Stimulated activated CD4-positive, alpha-beta T cell treated with anti-CD3 and anti-CD28 coated beads, Interleukin-2, amount 100 ng/mL, for 48 hours (primary cell): ENCODE measurements at regions not wholly inside any gene's neighbourhood (a gene's known extent, or its start where the extent isn't known, plus 50 kb on each side); places are given as distances from the start of the nearest gene placed in this dataset.

Experiments
- DNase-seq, 2 donors: peaks; one replicate each; pipeline ENCODE4 v3.0.0-alpha.2; 2020

DNA sequence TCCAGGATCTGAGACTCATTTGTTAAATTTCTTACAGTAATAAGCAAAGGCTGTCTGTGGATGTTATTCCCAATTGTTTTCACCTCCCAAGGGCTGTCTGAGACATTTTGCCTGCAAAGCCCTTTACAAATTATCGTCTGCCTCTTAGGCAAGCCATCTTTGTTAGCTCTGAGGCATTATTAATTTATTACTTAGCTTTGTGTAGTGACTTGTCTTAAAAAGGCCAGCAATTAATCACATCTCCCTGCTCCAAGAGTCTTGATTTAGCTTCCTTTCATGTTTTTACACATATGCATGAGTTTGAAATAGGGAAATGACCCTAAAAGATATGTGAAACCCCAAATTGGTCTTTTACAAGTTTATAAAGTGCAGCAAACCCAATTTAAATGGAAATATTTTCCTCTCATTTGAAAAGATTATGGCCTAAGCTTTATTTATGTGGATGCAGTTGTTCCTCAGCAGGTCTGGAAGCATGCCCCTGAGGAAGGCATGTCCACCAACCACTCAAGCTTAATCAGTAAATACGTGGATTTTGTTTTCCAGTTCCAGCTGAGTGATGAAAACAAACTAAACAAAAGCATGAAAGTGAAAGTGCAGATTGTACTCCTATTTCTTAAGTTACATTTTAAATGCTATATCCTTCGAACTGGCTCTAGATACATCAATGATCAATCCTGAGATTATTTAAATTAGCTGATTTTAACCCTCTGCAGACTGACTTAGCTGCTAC is 173.6 kb upstream of the LNX1 start:
- no peak for DNase-seq

DNA sequence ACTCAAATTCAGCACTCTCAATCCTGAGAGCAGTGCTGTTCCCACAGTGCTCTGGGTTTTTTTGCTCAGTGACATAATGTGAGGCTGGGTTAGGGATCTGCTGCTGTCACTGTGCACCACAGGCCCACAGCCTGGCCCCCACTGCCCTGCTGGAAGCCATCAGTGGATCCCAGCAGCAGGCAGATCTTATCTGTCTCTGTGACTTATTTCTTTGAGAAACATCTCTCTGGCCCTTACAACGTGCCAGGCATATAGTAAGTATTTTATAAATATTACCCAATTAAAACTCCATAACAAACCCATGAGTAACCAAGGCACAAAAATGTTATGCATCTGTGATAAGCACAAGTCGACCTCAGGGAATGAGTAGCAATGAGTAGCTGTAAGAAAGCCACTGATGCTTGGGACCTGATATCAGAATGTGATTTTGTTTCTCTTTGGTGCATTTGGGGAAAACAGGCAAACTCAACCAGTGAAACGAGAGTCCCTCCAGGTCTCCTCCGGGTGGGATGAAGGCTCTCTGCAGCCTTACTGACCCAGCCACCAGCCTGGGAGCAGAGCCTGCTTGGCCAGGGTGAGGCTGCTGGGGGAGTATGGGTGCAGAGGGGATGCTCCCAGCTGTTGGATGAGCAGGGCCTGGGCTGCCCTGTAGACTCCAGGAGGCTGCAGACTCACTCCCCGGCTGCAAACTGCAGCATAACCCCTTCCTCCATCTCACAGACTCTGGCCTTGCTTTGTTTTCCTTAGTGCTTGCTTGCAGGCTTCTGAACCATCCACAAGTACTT is 172.7 kb upstream of the LNX1 start:
- no peak for DNase-seq

DNA sequence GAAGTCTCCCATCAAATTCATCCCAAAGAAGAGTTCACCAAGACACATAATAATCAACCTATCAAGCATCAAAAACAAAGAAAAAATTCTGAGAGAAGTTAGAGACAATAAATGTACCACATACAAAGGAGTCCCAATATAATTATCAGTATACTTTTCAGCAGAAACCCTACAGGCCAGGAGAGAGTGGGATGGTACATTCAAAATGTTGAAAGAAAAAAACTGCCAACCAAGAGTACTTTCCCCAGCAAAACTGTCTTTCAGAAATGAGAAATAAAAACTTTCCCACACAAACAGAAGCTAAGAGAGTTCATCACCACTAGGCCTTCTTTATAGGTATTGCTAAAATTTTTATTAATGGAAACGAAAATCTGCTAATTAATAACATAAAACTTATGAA is 164.4 kb upstream of the LNX1 start:
- no peak for DNase-seq

DNA sequence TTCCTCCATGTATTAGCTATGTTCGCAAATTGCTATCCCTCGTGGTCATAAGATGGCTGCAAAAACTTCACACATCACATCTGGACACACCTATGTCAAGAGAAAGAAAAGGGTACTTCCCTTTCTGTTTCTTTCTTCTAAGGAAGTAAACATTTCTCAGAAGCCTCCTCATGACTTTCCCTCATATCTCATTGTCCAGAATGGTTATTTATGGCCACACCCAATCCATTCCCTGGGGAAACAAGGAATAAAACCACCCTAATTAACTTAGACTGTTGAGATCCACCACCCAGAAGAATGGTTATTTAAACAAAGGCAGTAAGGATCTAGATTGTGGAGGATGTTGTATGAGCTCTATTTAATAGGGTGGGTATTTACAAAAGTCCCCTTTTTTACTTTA is 160.8 kb upstream of the LNX1 start:
- no peak for DNase-seq

DNA sequence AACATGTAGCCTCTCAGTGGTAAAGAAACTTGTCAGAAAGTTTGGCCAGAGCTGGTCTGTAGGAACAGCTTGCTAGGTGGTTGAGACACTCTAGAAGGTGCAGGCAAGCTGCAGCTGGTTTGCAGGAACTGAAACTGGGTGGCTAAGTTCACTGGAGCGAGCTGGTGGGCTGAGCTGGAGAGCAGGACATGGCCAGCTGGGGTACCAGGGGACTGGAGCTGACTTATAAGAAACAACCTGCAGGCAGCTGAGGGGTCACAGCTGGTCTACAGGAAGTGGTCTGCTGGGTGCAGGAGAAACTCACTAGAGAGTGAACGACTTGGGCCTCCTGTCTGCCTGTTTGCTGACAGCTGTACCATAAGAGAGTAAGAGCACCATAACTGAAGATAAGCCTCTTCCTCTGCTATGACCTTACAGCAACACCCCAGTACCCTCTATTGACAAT is 157.1 kb upstream of the LNX1 start:
- no peak for DNase-seq

DNA sequence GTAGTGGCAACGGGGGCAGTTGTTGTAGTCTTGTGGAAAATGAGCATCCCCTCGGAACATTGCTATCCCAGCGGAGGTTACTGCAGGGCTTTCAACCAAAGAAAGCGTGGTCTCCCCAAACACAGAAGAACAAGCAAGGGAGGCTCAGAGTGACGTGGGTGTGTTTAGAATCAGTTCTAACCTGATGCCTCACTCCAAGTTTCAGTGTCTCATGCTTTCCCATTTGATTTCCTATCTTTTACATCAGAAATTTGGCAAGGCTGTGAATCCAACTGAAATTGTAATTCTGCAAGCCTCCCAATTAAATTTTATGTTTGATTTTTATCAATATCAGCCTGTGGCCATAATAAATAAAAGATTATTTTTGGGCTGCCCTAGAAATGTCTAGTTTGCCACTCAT is 156.1 kb upstream of the LNX1 start:
- DNase-seq: no peak

DNA sequence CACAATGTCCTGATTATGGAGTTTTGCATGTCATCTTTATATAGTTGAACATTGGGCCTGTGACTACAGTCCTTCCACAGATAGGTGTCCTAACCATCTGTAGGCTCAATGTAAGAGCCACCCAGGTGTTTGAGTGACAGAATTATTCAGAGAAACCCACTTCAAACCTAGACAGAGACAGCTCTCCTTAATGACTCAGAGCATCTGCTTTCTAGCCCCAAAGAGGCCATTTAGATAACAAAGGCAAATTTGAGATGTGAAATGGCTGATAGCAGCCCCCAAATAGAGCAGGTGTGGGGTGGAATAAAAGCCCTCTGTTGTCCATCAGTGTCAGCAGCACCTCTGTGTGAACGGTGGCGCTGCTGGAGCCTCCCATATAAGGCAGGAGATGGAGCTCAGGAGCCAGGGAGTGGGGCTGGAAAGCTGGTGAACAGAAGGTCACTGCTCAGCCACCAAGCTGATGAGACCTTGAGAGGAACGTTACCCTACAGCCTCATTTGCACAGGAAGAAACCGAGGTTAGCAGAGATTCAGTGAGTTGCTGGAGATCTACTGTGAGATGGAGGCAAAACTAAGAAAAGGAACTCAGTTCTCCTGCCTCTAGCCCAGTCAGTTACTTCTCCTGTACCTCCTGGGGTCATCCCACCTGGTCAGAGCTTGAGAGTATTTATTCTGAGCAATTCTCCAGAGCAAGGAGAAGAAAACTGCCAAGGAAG is 153.3 kb upstream of the LNX1 start:
- DNase-seq: no peak

DNA sequence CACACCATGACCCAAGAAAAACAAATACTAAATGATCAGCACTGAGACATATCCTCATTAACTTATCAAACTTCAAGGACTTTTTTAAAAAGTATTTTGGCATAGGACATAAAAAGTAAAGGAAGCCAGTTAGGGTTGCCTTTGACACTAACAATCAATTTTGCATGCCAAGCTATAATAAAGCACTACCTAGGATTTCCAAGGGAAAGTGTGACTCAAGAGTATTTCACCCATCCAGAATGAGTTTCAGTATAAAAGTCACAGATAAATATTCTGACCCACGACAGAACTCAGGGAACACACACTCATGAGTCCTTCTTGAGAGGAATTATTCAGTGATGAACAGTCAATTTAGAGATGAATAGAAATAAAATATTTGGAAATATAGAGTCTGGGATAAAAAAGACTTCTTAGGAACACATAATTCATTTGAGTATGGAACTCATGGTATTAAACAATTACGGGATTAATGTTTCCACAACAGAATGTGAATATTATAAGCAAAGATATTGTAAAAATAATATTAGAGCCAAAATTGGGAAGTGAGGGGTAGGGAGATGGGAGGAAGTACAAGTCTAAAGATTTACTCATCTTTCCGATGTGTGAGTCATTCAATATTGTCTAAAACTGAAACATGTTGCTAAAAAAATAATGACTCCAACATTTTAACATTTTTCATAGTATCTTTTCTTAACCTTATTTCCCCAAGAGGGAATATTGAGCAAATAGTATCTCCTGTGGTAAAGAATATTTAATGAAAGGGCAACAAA is 143.5 kb upstream of the LNX1 start:
- DNase-seq: no peak

DNA sequence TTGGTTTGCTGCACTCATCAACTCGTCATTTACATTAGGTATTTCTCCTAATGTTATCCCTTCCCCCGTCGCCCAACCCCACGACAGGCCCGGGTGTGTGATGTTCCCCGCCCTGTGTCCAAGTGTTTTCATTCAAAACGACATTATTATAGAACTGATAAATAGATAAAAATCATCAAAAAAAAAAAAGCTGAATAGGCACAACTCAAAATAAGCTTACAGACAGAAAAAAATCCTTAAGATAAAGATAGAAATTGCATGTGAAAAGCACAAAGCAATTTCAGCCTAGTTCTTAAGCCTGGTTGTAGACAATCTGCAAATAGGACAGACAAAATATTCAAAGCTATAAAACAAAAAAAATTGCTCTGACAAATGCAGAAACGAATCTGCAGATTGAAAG is 142.9 kb upstream of the LNX1 start:
- no peak for DNase-seq

DNA sequence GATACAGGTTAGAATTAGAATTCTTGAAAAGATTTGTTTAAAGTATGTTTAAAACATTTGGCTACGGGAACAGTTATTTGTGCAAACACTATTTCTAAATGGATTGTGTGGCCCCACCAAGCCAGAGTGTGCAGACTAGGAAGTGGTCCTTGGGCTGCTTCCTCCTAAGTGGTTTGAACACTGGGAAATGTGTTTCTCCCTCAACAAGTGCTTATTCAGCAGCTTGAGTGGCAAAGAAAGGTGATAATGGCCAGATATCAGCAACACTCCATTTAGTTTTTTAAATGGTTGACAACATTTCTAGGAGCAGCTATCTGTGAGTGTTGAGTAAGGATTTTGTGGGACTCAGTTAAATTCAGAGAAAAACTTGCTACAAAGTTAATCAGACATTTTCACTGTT is 141.4 kb upstream of the LNX1 start:
- no peak for DNase-seq

DNA sequence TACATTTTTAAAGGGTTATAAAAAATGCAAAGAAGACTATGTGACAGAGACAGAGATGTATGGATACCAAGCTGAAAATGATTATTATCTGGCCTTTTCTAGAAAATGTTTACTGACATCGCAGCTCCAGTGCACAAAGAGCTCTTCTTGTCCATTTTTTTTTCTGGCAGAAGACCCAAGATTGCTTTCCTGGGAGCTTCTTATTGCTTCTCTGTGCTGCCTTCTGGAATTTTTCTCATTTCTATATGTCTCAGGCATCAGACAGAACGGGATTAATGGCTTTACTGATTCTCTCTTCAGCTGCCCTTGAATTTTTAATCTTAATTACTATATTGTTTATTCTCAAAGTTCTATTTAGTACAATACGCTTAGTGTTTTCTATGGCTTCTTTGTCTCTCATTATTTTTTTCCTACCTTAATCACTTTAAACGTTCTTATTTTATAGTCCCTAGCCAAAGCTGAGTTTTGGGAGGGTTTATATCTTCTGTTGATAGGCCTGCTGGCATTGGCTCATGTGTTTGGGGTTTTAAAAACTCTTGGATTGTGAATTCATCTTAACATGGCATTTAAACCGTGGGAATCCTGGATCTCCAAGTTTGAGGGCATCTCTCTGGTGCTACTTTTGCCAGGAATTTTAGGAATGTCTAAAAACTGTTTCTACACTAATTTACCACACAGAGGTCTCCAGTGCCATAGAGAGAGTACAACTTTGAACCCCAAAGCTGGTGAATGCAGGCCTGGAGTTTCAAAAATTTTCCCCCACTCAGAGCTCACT is 138.9 kb upstream of the LNX1 start:
- no peak for DNase-seq

DNA sequence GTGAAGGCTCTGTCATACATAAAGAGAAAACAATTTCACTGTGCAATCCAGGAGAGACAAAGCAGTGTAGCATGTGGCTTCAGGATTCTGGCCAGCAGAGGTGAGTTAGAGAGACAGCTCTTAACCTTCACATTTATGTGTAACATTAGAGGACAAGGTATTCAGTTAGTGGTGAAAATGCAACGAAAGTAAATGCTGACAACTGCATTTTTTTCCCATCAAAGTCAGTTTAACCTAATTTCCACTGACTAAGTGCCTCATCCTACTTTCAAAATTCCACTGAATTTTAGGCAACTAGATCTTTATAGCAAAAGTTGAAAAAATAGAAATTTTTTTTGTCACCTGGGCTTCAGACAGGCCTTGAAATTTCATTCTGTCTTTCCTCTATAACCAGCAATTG is 130.8 kb upstream of the LNX1 start:
- DNase-seq: no peak

DNA sequence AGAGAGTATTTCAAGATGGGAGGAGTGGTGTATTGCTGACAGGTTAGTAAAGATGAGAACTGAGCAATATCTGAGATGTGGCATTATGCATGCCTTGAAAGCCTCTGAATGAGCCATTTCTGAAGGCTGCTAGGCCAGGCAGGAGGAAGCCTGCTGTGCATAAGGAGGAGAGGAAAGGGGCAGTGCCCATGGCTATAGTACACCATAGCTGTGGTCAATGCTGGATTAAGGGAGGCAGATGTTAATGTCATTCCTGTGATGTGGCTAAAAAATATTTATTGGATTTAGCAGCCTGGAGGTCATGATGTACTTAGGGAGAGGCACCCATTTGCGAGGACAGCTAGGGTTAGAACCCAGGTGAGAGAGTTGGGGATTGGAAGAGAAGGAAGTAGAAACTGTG is 130.0 kb upstream of the LNX1 start:
- no peak for DNase-seq

DNA sequence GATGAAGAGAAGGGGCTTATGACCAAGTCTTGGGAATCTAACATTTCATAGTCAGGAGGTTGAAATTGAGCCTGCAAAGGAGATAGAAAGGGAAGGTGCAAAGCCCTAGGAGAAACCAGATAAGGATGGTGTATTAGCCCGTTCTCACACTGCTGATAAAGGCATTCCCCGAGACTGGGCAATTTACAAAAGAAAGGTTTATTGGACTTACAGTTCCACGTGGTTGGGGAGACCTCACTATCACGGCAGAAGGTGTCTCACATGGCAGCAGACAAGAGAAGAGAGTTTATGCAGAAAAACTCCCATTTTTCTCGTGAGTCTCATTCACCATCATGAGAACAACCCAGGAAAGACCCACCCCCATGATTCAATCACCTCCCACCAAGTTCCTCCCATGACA is 129.5 kb upstream of the LNX1 start:
- DNase-seq: no peak

DNA sequence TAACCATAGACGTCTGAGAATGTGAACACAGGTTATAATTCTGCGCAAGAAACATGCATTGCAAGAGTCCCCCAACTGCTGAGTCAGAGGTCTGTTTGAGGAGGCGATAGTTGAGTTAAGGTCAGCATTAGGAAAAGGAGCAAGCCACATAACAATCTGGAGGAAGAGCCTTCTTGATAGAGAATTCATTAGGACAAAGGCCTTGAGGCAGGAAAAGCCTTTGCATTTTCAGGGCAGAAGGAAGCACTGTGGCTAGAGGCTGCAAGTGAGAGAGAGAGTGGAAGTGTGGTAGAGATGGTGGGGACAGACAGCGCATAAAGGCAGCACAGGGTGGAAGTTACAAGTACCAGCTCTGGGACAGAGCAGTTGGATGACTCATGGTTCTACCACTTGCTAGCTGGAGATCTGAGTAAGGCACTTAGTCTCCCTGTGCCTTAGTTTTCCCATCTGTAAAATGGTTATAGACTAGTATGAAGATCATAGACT is 125.8 kb upstream of the LNX1 start:
- no peak for DNase-seq

DNA sequence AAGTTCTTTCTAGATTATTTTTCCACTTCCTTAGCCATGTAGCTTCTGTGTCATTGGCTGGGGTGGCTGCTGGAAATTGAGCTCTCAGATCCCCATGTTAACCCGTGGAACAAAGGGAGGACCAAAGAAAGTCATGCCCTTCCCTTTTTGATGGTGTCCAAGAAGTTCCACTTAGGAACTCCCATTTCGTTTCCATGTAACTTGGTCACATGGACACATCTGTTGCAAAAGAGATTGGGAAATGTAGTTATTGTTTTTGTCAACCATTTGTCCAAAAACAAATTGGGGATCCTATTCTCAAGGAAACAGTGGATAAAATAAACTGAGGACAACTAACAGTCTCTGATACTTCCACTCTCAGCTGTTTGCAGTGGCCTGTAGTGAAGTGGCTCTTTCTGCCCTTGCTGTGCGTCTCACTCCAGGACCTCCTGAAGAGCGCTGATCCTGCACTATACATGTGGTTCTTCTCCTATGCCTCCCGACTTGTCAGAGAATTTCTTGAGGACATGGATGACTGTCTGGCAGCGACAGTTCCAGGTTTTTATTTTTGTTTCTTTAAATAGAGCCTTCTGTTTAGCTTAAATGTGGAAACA is 125.3 kb upstream of the LNX1 start:
- DNase-seq: no peak

DNA sequence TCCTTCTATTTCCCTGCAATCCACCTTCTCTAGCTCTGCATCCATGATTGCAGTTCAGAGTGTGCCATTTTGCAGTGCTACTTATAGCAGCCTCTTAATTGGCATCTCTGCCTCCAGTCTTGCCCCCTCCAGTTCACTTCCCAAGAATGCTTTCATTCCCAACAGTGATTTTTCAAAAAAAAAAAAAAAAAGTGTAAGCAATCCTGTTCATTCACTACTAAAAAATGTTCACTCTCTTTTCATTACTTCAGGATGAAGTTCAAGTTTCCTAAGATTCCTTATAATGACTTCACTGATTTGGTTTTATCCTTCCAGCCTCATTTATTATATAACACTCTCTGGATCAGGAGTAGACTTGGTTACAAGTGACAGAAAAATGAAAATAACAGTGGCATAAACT is 124.7 kb upstream of the LNX1 start:
- no peak for DNase-seq

DNA sequence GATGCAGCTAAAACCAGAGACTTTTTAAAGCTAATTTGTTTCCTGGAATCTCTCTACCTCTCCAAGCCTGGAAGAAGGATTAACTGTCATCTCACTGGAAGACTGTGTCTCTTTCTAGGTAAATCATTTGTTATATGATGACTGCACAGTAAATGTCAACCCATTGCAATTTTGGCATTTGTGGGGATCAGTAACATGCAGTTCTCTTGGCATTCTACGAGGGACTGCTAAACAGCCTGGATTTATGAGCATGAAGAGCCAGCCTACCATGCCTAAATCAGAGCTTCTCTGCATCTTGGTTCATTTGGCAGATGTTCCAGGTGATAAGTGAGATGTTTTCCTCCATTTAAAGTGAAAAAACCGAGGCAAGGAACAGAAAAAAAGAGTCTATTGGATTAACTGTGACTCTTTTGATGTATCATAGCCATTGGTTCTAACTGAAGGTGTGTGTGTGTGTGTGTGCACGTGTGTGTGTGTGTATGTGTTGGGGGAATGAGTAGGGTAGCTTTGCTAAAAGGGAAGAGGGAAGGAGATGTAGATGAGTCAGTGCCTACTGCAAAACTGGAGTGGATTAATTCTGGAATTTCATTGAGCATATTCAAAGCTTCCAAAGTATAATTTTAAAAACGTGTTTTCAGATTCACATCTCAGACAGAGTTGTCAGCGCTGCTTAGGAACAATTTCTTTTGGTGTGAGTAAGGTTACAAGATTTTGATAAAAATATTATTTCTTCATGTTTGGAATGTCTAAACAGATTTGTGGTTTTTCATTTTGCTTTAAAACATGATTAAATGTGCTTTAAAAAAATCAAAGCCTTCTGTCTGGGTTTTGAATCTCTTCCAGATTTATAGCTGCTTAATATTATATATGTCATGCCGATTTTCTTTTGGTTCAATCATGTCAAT is 123.2 kb upstream of the LNX1 start:
- no peak for DNase-seq

DNA sequence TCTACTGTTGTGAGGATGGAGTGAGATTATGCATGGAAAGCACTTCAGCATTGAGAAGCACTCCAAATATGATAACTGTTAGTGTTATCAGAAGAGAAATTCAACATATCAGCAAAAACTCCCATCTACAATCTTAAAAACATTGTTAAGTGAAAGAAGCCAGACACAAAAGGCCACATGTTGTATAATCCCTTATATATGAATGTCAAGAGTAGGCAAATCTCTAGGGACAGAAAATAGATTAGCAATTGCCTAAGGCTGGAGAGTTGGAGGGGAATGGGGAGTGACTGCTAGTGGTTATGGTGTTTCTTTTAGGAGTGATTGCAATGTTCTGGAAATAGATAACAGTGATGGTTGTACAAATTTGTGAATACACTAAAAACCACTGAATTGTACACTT is 122.5 kb upstream of the LNX1 start:
- DNase-seq: no peak

DNA sequence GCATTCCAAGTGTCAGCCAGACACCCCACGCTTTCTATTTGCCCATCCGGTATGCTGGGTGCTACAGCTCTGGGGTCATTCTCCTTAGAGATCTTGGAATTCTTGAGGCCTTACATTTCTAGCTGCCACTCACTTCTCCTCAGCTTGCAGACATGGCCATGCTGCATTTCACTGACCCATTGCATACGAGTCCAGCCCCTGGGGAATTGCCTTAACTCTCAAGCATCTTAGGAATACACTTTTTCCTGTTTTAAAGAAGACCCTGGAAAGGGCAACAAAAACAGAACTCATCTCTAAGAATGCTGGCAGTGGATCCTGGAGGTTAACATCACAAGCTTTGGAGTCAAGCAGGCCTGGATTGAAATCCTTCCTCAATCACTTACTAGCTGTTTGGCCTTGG is 122.0 kb upstream of the LNX1 start:
- DNase-seq: no peak
